SK-N-SH (cell line): ENCODE measurements at regions not wholly inside any gene's neighbourhood (a gene's known extent, or its start where the extent isn't known, plus 50 kb on each side); places are given as distances from the start of the nearest gene placed in this dataset.

Experiments
- CTCF ChIA-PET: fragments of 300-600, 350-600 bp; formaldehyde crosslinking; extraction: SDS; loops from one replicate; lab custom pipeline; 2021; lab: Yijun Ruan, JAX
- POLR2A ChIA-PET: fragments of 350-600 bp; sonication (Branson Sonifier 250); formaldehyde crosslinking; extraction: SDS; loops from one replicate; lab custom pipeline; 2020; ENCODE audit warnings: antibody characterized with exemption, inconsistent platforms; lab: Yijun Ruan, JAX
- DNase-seq: peaks from one replicate; pipeline ENCODE4 v3.0.0; 2012
- H2AFZ ChIP-seq: fragments of 200-600 bp; sonication (generic); 2 replicates; pipeline ENCODE4 v1.8.1; 2016; ENCODE audit warnings: antibody characterized with exemption, mild to moderate bottlenecking, low read depth
- H3F3A ChIP-seq: fragments of 200-600 bp; sonication (generic); replicated peaks from 2 replicates; pipeline ENCODE3; 2016; ENCODE audit warnings: antibody characterized with exemption, mild to moderate bottlenecking; ENCODE audit not compliant: insufficient read depth
- H3K27ac ChIP-seq, 2 experiments: fragments of 200-500 bp in 1 of 2; fragments of 200-600 bp in 1 of 2; sonication (Bioruptor generic) in 1 of 2; sonication (generic), shearing (Covaris generic) in 1 of 2; 2 replicates each; pipeline versions ENCODE4 v1.5.1 to v1.6.1; 2014 to 2016; ENCODE audit warnings: low read depth in 2 of 2, inconsistent platforms in 1 of 2, low read length in 1 of 2, mild to moderate bottlenecking in 1 of 2, mixed read lengths in 1 of 2
- H3K27me3 ChIP-seq: fragments of 200-600 bp; sonication (generic), shearing (Covaris generic); 2 replicates; pipeline ENCODE4 v1.6.1; 2016; ENCODE audit warnings: mixed run types; ENCODE audit not compliant: insufficient read depth
- H3K36me3 ChIP-seq, 2 experiments: fragments of 200-500 bp in 1 of 2; fragments of 200-600 bp in 1 of 2; sonication (Bioruptor generic) in 1 of 2; sonication (generic) in 1 of 2; replicated peaks in 1 of 2; 2 replicates each; pipeline versions ENCODE3 to v1.5.1; 2014 to 2016; ENCODE audit warnings: low read length in 1 of 2, mild to moderate bottlenecking in 1 of 2; ENCODE audit not compliant: insufficient read depth in 2 of 2, control insufficient read depth in 1 of 2
- H3K4me1 ChIP-seq, 2 experiments: fragments of 200-500 bp in 1 of 2; fragments of 200-600 bp in 1 of 2; sonication (Bioruptor generic) in 1 of 2; sonication (generic), shearing (Covaris generic) in 1 of 2; 2 replicates each; pipeline versions ENCODE4 v1.5.1 to v1.6.1; 2014 to 2016; ENCODE audit warnings: low read depth in 1 of 2, low read length in 1 of 2, mixed run types in 1 of 2; ENCODE audit not compliant: insufficient read depth in 2 of 2, control insufficient read depth in 1 of 2
- H3K4me2 ChIP-seq: fragments of 200-600 bp; sonication (generic), shearing (Covaris generic); 2 replicates; pipeline ENCODE4 v1.6.1; 2017; ENCODE audit warnings: mixed run types
- H3K4me3 ChIP-seq, 2 experiments: fragments of 200-500 bp in 1 of 2; fragments of 200-600 bp in 1 of 2; sonication (Bioruptor generic) in 1 of 2; sonication (generic), shearing (Covaris generic) in 1 of 2; 2 replicates each; pipeline versions ENCODE4 v1.5.1 to v1.8.1; 2014 to 2016; ENCODE audit warnings: low read depth in 2 of 2, inconsistent platforms in 1 of 2, low read length in 1 of 2, mild to moderate bottlenecking in 1 of 2, mixed read lengths in 1 of 2, moderate library complexity in 1 of 2
- H3K79me2 ChIP-seq: fragments of 200-600 bp; sonication (generic); 2 replicates; pipeline ENCODE4 v1.8.1; 2017; ENCODE audit warnings: mild to moderate bottlenecking; ENCODE audit not compliant: insufficient read depth
- H3K9ac ChIP-seq: fragments of 200-600 bp; sonication (generic); 2 replicates; pipeline ENCODE4 v1.6.1; 2017; ENCODE audit warnings: mixed run types
- H3K9me2 ChIP-seq: fragments of 200-600 bp; sonication (generic); 2 replicates; pipeline ENCODE4 v1.6.1; 2017; ENCODE audit warnings: mixed run types
- H3K9me3 ChIP-seq: fragments of 200-600 bp; sonication (generic); 2 replicates; pipeline ENCODE4 v1.6.1; 2017; ENCODE audit warnings: mixed run types, mild to moderate bottlenecking, moderate library complexity
- H4K20me1 ChIP-seq: fragments of 200-600 bp; sonication (generic); 2 replicates; pipeline ENCODE4 v1.6.1; 2017; ENCODE audit warnings: mild to moderate bottlenecking, mixed run types; ENCODE audit not compliant: insufficient read depth
- EP300 ChIP-seq, 2 experiments: IDR thresholded peaks; 2 replicates each; pipeline versions ENCODE4 v1.4.0 to v1.6.1; 2012; ENCODE audit warnings: borderline replicate concordance in 1 of 2, low read depth in 1 of 2, low read length in 1 of 2
- FOSL2 ChIP-seq: IDR thresholded peaks from 2 replicates; pipeline ENCODE4 v1.4.0; 2012; ENCODE audit warnings: low read depth, mild to moderate bottlenecking, moderate library complexity, borderline replicate concordance
- FOXJ3 ChIP-seq: sonication (generic); formaldehyde crosslinking; IDR thresholded peaks from 2 replicates; pipeline ENCODE4 v1.5.1; 2020; ENCODE audit warnings: mild to moderate bottlenecking, missing genetic modification reagents
- JUND ChIP-seq: IDR thresholded peaks from 2 replicates; pipeline ENCODE4 v1.4.0; 2012
- RCOR1 ChIP-seq: fragments of 150-350 bp; IDR thresholded peaks from 2 replicates; pipeline ENCODE4 v1.6.1; 2017; ENCODE audit warnings: antibody characterized with exemption, low read length
- RFX5 ChIP-seq: IDR thresholded peaks from 2 replicates; pipeline ENCODE4 v1.6.1; 2012; ENCODE audit warnings: mild to moderate bottlenecking, improper control_type of control experiment, low read length
- TAF1 ChIP-seq: IDR thresholded peaks from 2 replicates; pipeline ENCODE4 v1.6.1; 2012; ENCODE audit warnings: low read depth, mild to moderate bottlenecking, low read length, moderate library complexity, borderline replicate concordance
- YY1 ChIP-seq: IDR thresholded peaks from 2 replicates; pipeline ENCODE4 v1.4.0; 2012; ENCODE audit warnings: low read depth, mild to moderate bottlenecking
- WGBS: methylation state at CpG from one replicate; pipeline ENCODE4 v1.1.6; 2017; ENCODE audit warnings: low lambda C conversion rate; 5-methylcytosine and 5-hydroxymethylcytosine counted together
- TF ChIP-seq, protein P1 (sequence below): IDR thresholded peaks from 2 replicates; pipeline ENCODE4 v1.4.0; 2012; ENCODE audit warnings: low read depth
- TF ChIP-seq, protein P2 (sequence below): IDR thresholded peaks from 2 replicates; pipeline ENCODE4 v1.4.0; 2012; ENCODE audit warnings: low read depth, borderline replicate concordance
- TF ChIP-seq, protein P3 (sequence below): fragments of 150-350 bp; IDR thresholded peaks from 2 replicates; pipeline ENCODE4 v1.6.1; 2016; ENCODE audit warnings: mild to moderate bottlenecking, low read depth, low read length

DNA sequence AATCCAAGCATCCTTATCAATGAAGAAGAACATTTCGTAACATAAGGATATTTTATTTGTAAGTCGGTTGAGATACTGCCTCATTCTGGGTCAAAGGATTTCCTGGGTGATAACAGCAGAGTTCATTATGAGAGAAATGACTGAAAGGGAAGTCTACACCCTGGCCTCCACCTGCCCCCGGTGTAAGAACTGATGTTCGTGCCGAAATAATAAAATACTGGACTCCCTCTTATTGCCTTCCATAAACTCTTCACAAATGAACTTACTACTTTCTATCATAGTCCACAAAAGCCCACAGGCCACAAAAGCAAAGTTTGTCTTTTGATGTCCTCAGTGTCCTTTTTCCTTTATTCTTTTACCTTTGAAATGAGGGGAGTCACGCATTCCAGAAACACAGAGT is 174.4 kb downstream of the SERPINI1 start (continued):
- TF ChIP-seq, protein P1, sequence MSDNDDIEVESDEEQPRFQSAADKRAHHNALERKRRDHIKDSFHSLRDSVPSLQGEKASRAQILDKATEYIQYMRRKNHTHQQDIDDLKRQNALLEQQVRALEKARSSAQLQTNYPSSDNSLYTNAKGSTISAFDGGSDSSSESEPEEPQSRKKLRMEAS = no peak
- TF ChIP-seq JUND (no peak), RFX5 (no peak)
- TF ChIP-seq, protein P2, sequence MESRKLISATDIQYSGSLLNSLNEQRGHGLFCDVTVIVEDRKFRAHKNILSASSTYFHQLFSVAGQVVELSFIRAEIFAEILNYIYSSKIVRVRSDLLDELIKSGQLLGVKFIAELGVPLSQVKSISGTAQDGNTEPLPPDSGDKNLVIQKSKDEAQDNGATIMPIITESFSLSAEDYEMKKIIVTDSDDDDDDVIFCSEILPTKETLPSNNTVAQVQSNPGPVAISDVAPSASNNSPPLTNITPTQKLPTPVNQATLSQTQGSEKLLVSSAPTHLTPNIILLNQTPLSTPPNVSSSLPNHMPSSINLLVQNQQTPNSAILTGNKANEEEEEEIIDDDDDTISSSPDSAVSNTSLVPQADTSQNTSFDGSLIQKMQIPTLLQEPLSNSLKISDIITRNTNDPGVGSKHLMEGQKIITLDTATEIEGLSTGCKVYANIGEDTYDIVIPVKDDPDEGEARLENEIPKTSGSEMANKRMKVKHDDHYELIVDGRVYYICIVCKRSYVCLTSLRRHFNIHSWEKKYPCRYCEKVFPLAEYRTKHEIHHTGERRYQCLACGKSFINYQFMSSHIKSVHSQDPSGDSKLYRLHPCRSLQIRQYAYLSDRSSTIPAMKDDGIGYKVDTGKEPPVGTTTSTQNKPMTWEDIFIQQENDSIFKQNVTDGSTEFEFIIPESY = no peak

DNA sequence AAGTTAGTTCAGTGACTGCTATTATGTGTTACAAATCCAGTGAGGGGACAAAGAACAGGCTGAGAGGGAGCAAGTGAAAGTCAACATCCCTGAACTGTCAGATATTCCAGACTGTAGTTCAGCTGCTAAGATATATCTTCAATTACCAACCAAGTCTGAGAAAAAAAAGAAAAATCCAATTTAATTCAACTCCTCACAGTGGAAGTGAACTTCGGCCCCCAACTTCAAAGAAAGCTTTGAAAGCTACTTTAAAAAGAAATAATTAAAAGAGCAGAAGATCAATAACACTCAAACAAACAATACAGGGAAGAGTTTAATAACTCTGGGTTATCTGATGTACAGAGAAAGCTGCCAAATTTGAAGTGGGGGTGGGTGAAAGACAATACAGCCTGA is 174.0 kb downstream of the SERPINI1 start:
- CTCF ChIA-PET = interaction anchor here (1.0 to 1.4 kb wide), 3 partner anchors 28 to 529 kb away, joined by 3 read pairs; partner anchors contain the start of gene ZBBX

DNA sequence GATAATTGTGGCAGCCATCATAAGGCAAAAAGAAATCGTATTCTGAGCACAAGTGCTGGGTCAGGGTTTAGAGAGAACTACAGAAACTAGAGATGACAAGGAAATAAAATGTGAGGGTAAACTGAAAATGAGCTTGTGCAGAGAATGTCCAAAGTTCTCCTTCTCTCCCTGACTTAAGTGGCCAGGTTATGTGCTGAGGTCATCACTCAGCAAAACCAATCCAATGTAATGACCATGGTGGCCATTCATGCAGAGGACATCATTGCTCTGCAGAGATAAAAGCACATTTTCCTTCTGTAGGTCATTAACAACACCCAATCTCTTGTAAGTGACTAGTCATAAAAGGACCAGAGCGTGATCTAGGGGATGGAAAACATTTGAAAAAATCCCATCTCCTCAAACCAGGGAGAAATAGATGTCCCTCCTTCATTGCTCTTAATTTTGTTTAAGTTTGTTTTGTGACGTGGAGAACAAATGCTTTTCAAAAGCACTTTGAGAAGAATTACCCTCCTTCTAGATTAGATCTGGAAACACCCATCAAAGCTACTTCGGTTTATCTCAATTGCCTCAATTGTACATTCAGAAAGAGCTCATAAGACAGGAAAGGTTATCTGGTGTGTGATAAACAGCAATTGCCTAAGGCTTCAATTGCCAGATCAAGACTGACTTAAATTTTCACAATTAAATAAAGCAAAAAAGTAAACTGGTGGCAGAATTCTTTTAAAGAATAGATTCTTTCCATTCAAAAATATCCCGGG is 173.4 kb downstream of the SERPINI1 start:
- whole genome bisulfite sequencing = 38% methylated on average over 5 of the region's 5 CpGs
- H3K4me3 ChIP-seq = no peak overlapping the region
- no peaks in the 10 kb centered on the region for H3K36me3 ChIP-seq
- no peak overlapping the region for H2AFZ ChIP-seq
- no peak overlapping the region for H3K27ac ChIP-seq
- no peaks in the 10 kb centered on the region for H3K9me2 ChIP-seq
- no peak for DNase-seq
- no peaks in the 10 kb centered on the region for H3K27me3 ChIP-seq
- no peaks in the 10 kb centered on the region for H4K20me1 ChIP-seq
- H3F3A ChIP-seq = no peaks in the 10 kb centered on the region
- H3K9me3 ChIP-seq = no peaks in the 10 kb centered on the region
- ChIA-PET POLR2A (no interaction called here), CTCF (interaction anchor here (1.0 to 1.4 kb wide), 3 partner anchors 27 to 529 kb away, joined by 3 read pairs; partner anchors contain the start of gene ZBBX)
- no peaks in the 10 kb centered on the region for H3K79me2 ChIP-seq
- TF ChIP-seq, protein P3, sequence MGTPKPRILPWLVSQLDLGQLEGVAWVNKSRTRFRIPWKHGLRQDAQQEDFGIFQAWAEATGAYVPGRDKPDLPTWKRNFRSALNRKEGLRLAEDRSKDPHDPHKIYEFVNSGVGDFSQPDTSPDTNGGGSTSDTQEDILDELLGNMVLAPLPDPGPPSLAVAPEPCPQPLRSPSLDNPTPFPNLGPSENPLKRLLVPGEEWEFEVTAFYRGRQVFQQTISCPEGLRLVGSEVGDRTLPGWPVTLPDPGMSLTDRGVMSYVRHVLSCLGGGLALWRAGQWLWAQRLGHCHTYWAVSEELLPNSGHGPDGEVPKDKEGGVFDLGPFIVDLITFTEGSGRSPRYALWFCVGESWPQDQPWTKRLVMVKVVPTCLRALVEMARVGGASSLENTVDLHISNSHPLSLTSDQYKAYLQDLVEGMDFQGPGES = no peak
- TF ChIP-seq FOXJ3 (CRISPR knock-in tag) (no peak), FOSL2 (no peak), EP300 (IDR thresholded peaks at IDR 0.05; ENCODE audit: borderline replicate concordance in 1 of 2, low read depth in 1 of 2, low read length in 1 of 2) (no peak), RCOR1 (no peak), YY1 (no peak)
- no peak overlapping the region for H3K9ac ChIP-seq
- no peak overlapping the region for H3K4me2 ChIP-seq
- H3K4me1 ChIP-seq = no peaks in the 10 kb centered on the region

More for the DNA sequence above, 174.0 kb downstream of the SERPINI1 start:
- Histone ChIP-seq H3K4me2 (no peak overlapping the region), H3K9me2 (no peaks in the 10 kb centered on the region), H4K20me1 (no peaks in the 10 kb centered on the region), H3K4me3 (no peak overlapping the region), H3K9ac (no peak overlapping the region), H3F3A (no peaks in the 10 kb centered on the region), H3K79me2 (no peaks in the 10 kb centered on the region), H3K4me1 (no peaks in the 10 kb centered on the region), H3K27me3 (no peaks in the 10 kb centered on the region), H2AFZ (no peak overlapping the region), H3K9me3 (no peaks in the 10 kb centered on the region), H3K36me3 (no peaks in the 10 kb centered on the region), H3K27ac (no peak overlapping the region)
- POLR2A ChIA-PET = no interaction called here
- TF ChIP-seq EP300 (IDR thresholded peaks at IDR 0.05; ENCODE audit: borderline replicate concordance in 1 of 2, low read depth in 1 of 2, low read length in 1 of 2) (no peak), JUND (no peak), TAF1 (no peak), RFX5 (no peak)
- TF ChIP-seq, protein P2 = no peak
- 50% methylated on average over 1 of the region's 1 CpG for WGBS
- DNase-seq = no peak
